UCSD-AML1 (cell line): ENCODE measurements at regions not wholly inside any gene's neighbourhood (a gene's known extent, or its start where the extent isn't known, plus 50 kb on each side); places are given as distances from the start of the nearest gene placed in this dataset.
"Not testable (repeated sequence)": the region's sequence is repeated elsewhere in the genome, so short reads cannot be mapped to it uniquely, and the experiment has no call there.

Experiments used
- DNase-seq: peaks from one replicate; lab custom pipeline; 2025; ENCODE audit not compliant: unreplicated experiment; lab: John Stamatoyannopoulos, UW

GRCh38 chrX:35392232-35392631, 405.9 kb upstream of the MAGEB16 start:
- no peak for DNase-seq

GRCh38 chrX:35406386-35406785, 391.8 kb upstream of the MAGEB16 start:
- DNase-seq = no peak

- no peak for DNase-seq
These were observed 381.4 kb upstream of the MAGEB16 start for GRCh38 chrX:35416782-35417181.

DNA sequence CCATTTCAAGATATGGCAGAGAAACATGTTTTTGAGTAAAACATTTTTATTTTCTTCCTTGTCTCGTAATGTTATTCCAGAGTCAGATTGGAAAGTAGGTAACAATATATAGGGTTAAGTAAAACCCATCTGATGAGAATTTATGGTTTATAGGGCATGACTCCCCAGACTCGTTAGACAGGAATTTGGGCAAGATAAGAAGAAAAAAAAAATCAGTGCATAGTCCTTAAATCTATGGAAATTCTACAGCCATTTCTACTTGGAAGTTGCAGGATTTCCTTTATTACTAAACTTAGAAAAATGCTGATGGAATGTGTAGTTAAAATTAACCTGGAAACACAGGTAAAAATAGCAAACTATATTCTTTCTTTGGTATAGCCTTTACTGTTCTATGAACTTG, 366.1 kb upstream of the MAGEB16 start:
- no peak for DNase-seq

- DNase-seq = no peak
These were observed 359.0 kb upstream of the MAGEB16 start for GRCh38 chrX:35439034-35439660.

DNA sequence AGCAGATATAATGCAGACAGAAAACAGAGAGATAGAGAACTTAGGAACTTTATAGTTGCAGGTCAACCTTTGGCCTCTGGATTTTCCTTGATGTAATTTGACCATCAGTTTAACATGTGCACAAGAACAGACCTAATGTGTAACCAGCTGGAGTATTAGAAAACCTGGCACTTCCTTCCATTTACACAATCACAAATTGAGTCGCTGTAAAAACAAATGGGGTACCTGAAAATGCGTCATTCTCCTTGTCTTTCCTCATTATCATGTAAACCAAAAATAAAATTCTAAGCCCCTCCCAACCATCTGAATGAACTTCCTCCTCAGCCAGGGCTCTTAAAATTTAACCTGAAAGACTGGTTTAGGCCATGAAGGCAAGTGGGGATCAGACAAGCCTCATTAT, 358.4 kb upstream of the MAGEB16 start:
- no peak for DNase-seq

DNA sequence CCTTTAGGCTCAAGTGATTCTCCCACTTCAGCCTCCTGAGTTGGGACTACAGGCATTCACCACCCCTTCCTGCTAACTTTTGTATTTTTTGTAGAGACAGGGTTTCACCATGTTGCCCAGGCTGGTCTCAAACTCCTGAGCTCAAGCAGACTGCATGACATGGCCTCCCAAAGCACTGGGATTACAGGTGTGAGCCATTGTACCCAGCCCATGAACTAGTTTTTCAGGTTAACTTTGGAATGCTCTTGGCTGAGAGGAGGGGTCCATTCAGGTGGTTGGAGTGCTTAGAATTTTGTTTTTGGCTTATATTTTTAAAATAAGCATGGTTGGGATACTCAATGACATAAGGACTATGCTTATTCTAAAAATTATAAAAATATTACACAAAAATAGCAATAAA, 355.7 kb upstream of the MAGEB16 start:
- DNase-seq = no peak

DNA sequence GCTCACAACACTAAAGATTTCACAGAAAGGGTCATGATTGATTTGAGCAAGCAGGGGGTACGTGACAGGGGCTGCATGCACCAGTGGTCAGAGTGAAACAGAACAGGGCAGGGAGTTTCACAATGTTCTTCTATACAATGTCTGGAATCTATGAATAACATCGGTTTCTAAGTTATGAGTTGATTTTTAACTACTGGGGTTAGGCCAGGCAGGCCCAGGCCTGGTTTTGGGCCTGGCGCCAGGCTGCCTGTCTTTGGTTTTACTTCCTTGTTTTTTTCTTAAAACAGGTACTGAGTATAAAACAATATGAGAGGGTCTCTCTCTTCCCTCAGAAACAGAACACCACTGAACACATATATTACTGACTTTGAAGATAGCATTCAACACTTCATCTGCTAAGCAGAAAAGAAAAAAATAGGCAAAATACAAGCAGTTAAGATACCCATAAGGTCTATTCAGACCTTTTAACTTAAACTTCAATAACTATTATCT, 355.0 kb upstream of the MAGEB16 start:
- DNase-seq = not testable (repeated sequence)

DNA sequence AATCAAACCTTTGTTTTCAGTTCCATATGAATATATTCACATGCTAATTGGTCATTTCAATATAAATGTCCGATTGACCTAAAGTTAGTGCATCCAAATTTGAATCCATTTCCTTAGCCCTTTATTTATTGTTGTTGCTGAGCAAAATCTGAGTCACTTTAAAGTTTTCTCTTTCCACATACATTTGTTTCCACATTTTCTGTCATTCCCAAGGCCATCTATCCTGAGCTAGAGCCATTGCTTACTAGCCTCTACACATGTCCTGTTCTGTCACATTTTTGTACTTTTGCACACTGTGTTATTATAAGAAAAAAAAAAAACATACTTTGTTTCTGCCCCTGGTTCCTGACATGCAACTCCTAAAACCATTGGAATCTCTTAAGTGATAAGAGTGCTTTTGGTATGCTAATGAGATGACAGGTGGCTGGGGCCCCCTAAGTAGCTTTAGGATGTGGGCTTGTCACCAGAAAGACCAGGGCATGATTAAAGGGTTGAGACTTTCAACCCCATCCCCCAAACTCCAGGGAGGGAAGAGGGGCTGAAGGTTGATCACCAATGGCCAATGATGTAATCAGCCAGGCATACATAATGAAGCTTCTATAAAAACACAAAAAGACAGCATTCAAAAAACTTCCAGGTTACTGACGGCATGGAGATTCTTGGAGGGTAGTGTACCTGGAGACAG, 353.3 kb upstream of the MAGEB16 start:
- no peak for DNase-seq

DNA sequence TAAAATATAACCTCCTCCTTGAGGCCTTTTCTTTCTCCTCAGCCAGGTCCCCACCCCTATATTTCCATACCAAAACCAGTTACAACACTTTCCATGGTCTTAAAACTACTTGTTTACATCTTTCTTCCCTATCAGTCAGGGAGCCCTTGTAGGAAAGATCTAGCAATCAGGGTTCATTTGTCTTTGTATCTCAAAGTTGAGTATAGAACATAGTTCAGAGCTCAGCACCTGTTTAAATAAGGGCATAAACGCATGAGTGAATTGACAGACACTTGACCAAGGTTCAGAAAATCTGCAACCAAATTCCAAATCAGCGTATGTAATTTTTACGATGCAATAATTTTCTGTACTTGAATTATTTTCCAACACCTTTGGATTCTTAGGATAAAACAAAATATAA, 352.2 kb upstream of the MAGEB16 start:
- DNase-seq = no peak

- DNase-seq = no peak
These were observed 341.3 kb upstream of the MAGEB16 start for GRCh38 chrX:35456891-35457290.

- no peak for DNase-seq
These were observed 340.0 kb upstream of the MAGEB16 start for GRCh38 chrX:35458142-35458541.

DNA sequence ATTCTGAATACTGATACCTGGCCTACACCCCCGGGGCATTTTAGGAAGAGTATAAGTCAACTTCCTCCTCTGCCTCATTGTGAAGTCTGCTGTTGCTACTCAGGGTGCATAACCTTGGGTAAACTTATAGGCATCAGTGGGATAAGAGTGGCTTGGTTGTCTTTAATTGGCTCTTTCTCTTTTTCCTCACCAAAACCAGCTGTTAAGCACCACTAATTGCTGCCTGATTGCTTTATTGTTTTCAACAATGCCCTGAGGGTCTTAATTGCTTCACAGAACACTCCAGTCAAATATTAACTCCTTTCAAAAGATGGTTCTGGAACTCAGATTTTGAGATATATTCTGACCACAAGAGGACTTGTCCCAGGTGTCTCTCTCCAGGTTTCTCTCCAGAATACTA, 337.0 kb upstream of the MAGEB16 start:
- no peak for DNase-seq

- not testable (repeated sequence) for DNase-seq
These were observed 301.5 kb upstream of the MAGEB16 start for GRCh38 chrX:35496671-35497070.

DNA sequence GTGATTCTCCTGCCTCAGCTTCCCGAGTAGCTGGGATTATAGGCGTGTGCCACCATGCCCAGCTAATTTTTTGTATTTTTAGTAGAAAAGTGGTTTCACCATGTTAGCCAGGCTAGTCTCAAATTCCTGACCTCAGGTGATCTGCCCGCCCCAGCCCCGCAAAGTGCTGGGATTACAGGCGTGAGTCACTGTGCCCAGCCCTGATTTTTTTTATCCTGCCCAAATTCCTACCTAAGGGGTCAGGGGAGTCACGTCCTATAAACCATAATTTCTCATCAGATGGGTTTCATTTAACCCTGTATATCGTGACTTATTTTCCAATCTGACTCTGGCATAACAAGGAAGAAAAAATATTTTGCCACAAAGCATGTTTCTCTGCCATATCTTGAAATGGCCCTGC, 300.7 kb upstream of the MAGEB16 start:
- DNase-seq = not testable (repeated sequence)

DNA sequence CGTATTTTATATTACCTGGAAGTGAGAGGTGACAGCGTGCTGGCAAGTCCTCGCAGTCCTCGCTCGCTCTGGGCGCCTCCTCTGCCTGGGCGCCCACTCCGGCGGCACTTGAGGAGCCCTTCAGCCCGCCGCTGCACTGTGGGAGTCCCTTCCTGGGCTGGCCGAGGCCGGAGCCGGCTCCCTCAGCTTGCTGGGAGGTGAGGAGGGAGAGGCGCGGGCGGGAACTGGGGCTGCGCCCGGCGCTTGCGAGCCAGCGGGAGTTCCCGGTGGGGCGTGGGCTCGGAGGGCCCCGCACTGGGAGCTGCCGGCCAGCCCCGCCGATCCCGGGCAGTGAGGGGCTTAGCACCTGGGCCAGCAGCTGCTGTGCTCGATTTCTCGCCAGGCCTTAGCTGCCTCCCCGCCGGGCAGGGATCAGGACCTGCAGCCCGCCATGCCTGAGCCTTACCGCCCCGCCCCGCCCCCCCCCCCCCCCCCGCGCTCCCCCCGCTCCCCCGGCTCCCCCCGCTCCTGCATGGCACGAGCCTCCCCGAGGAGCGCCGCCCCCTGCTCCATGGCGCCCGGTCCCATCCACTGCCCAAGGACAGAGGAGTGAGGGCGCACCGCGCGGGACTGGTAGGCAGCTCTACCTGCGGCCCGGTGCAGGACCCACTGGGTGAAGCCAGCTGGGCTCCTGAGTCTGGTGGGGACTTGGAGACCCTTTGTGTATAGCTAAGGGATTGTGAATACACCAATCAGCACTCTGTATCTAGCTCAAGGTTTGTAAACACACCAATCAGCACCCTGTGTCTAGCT, 298.9 kb upstream of the MAGEB16 start:
- DNase-seq = no peak

GRCh38 chrX:35507701-35508100, 290.4 kb upstream of the MAGEB16 start:
- no peak for DNase-seq

- DNase-seq = not testable (repeated sequence)
These were observed 250.1 kb upstream of the MAGEB16 start for GRCh38 chrX:35548003-35548402.

DNA sequence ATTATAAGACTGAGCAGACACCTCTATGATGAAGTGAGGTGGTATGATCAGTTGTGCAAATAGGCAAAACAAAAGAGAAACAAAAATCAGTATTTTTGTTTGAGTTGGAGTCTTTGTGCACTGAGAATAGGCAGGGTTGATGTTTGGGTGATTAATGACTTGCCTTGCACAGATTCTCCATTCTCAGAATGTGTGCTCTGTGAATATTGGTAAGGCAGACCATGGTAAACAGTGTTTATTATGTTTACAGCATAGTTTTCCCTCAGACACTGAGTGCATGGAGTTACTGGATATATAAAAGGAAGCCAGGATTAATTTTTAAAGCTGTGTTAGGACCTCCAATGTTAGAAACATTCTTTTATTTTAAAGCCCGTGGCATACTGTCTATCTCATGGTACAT, 240.2 kb upstream of the MAGEB16 start:
- DNase-seq = no peak

DNA sequence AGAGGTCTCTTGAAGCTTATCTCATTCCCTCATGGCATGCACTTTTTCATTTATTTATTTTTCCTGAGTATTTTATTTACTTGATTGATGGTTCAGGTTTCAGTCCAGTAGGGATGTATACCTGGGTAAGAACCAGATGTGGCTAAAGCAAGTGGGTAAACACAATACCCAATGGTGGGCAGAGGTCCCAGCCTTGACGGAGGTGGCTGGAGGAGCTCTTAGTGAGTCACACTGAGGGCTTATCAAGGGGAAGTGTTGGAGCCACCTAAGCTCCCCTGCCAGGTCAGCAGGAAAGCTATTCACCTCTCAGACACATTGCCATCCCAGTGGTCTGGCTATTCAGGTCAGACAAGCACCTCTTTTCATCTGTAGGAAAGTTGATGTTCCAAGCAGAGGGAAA, 236.2 kb upstream of the MAGEB16 start:
- DNase-seq = no peak

DNA sequence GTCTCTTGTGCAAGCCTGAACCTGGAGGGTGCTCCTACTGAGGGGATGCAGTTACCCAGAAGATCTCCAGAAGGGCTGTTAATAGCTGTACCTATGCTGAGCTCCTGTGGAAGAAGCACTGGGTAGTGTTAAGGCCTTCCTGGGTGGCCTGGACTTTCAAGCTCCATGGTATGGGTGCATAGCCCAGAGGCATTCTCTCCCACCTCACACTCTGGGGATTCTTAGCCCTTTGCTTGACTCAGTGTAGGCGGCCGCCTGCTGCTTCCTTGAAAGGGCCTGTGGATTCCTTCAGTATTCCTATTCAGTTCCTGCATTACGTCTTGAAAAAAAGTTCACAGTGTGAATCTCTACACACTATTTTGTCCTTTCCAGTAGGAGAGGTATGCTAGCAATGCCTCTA, 235.7 kb upstream of the MAGEB16 start:
- no peak for DNase-seq

- no peak for DNase-seq
These were observed 207.9 kb upstream of the MAGEB16 start for GRCh38 chrX:35590210-35590609.
